ENCODE measurements at regions not wholly inside any gene's neighbourhood (a gene's known extent, or its start where the extent isn't known, plus 50 kb on each side); places are given as distances from the start of the nearest gene placed in this dataset.

GRCh38 chr19:23547156-23547555 is 139.9 kb downstream of the ZNF675 start:
- TF ChIP-seq ATF3 (IDR thresholded peaks at IDR 0.05), result no peak
- no peak for TF ChIP-seq EGR1 (IDR thresholded peaks at IDR 0.05; ENCODE audit: low read depth in 2 of 2)
- no peak for TF ChIP-seq CTCF (IDR thresholded peaks at IDR 0.05; ENCODE audit: low read depth, low read length, missing input control)
- no peak for TF ChIP-seq JUND (IDR thresholded peaks at IDR 0.05)
- TF ChIP-seq TAF1 (conservative IDR thresholded peaks at IDR 0.05), result no peak
- no peak for TF ChIP-seq SP1 (IDR thresholded peaks at IDR 0.05)
- TF ChIP-seq RAD21 (IDR thresholded peaks at IDR 0.05), result no peak
- TF ChIP-seq GABPA (IDR thresholded peaks at IDR 0.05 in 1 of 2, conservative IDR thresholded peaks at IDR 0.05 in 1 of 2), result no peak
- no peak for TF ChIP-seq RXRA (IDR thresholded peaks at IDR 0.05)
- no peak for TF ChIP-seq REST (IDR thresholded peaks at IDR 0.05)
- TF ChIP-seq MAX (IDR thresholded peaks at IDR 0.05), result no peak
- no peak for TF ChIP-seq HNF4A (conservative IDR thresholded peaks at IDR 0.05)
- no peak for TF ChIP-seq HNF4G (IDR thresholded peaks at IDR 0.05)
- no peak for TF ChIP-seq FOXA2 (IDR thresholded peaks at IDR 0.05)

Data from liver (tissue), 3 donors.